WI38 (cell line): ENCODE measurements at regions not wholly inside any gene's neighbourhood (a gene's known extent, or its start where the extent isn't known, plus 50 kb on each side); places are given as distances from the start of the nearest gene placed in this dataset.

Experiments used
- H3K4me3 ChIP-seq: 2 replicates; pipeline ENCODE4 v1.5.1; 2011; ENCODE audit warnings: low read depth, mild to moderate bottlenecking, control low read depth, low read length
- CTCF ChIP-seq: IDR thresholded peaks from 2 replicates; pipeline ENCODE4 v1.5.1; 2012; ENCODE audit warnings: low read depth, mild to moderate bottlenecking, control low read depth, low read length

- TF ChIP-seq CTCF = no peak
- no peak overlapping the region for H3K4me3 ChIP-seq
These were observed 572.7 kb downstream of the VRK1 start for GRCh38 chr14:97369901-97370300.

GRCh38 chr14:97376310-97376709, 579.1 kb downstream of the VRK1 start:
- TF ChIP-seq CTCF = no peak
- H3K4me3 ChIP-seq = no peak overlapping the region

GRCh38 chr14:97377550-97377949, 580.4 kb downstream of the VRK1 start:
- no peak overlapping the region for H3K4me3 ChIP-seq
- TF ChIP-seq CTCF = no peak

GRCh38 chr14:97379091-97379531, 581.9 kb downstream of the VRK1 start:
- H3K4me3 ChIP-seq = no peak overlapping the region
- TF ChIP-seq CTCF = no peak

- no peak overlapping the region for H3K4me3 ChIP-seq
- no peak for TF ChIP-seq CTCF
These were observed 583.4 kb downstream of the VRK1 start for GRCh38 chr14:97380539-97380941.

GRCh38 chr14:97381309-97381708, 584.1 kb downstream of the VRK1 start:
- TF ChIP-seq CTCF = no peak
- no peak overlapping the region for H3K4me3 ChIP-seq

GRCh38 chr14:97382616-97383226, 585.5 kb downstream of the VRK1 start:
- no peak overlapping the region for H3K4me3 ChIP-seq
- no peak for TF ChIP-seq CTCF
